GM13977 (cell line): ENCODE measurements at regions not wholly inside any gene's neighbourhood (a gene's known extent, or its start where the extent isn't known, plus 50 kb on each side); places are given as distances from the start of the nearest gene placed in this dataset.

Experiments
- DNase-seq: peaks from one replicate; pipeline ENCODE4 v3.0.0; 2012; ENCODE audit warnings: low spot score
- in situ Hi-C: fragments of 300-500 bp; cut with MboI; formaldehyde crosslinking; loops from one replicate; pipeline ENCODE4 v1.12.0; 2022; ENCODE audit warnings: low sequenced_read_pairs, low pct_unique_long_range_greater_than_20kb, mixed read lengths, inconsistent platforms; ENCODE audit not compliant: unreplicated experiment
- TF ChIP-seq, protein P1 (sequence below): IDR thresholded peaks from 2 replicates; pipeline ENCODE4 v1.5.1; 2012; ENCODE audit warnings: mild to moderate bottlenecking, control low read depth; ENCODE audit not compliant: insufficient read depth; ENCODE audit errors: extremely low read depth, missing control alignments

DNA sequence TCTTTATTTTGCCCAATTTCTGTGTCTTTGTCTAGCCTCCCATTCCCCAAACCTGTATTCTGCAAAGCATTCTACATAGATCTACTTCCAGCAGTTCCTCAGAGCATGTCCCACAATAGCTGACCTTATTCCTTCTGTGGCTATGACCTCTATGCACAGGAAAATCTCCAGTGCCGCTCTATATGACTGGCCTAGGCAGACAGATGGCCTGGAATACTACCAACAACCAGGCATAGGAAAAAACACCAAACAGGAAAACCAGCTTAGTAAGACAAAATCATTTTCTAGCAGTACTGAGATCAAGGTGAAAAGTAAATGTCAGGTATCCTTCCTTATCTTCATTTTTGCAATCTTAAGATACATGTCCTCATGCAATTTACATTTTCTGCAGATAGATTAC lies 1115.0 kb downstream of the IGSF11 start:
- no peak for DNase-seq
- in situ Hi-C loops: no loop called here
- TF ChIP-seq, protein P1, sequence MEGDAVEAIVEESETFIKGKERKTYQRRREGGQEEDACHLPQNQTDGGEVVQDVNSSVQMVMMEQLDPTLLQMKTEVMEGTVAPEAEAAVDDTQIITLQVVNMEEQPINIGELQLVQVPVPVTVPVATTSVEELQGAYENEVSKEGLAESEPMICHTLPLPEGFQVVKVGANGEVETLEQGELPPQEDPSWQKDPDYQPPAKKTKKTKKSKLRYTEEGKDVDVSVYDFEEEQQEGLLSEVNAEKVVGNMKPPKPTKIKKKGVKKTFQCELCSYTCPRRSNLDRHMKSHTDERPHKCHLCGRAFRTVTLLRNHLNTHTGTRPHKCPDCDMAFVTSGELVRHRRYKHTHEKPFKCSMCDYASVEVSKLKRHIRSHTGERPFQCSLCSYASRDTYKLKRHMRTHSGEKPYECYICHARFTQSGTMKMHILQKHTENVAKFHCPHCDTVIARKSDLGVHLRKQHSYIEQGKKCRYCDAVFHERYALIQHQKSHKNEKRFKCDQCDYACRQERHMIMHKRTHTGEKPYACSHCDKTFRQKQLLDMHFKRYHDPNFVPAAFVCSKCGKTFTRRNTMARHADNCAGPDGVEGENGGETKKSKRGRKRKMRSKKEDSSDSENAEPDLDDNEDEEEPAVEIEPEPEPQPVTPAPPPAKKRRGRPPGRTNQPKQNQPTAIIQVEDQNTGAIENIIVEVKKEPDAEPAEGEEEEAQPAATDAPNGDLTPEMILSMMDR: no peak

DNA sequence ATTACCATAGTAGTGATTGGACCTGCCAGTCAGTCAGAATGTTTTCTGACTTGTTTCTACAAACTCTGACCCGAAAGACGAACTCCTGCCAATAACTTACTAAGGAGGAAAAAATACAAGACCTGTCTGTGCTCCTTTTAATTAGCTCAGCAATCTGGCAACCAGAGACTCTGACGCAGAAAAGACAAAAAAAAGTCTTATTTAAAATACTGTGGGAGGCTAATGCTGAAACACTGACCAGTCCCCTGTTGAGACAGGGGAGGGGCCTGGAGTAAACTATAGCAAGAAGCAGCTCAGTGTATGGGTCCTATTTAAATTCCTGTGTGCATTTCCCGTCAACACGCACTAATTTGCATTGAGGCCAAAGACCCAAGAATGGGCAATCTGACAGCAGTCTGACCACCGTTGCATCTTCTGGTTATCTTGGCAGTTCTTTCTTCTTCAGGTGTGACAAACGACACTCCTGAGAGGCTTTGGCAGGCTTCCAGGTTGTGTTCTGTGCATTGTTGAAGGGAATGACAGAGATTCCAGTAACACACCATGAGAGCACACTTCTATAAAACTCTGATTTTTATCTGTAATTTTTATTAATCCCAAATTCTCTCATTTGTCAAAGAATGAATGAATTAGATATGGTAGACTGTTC lies 1114.3 kb downstream of the IGSF11 start:
- TF ChIP-seq, protein P1: no peak
- no peak for DNase-seq
- in situ Hi-C loops: no loop called here

DNA sequence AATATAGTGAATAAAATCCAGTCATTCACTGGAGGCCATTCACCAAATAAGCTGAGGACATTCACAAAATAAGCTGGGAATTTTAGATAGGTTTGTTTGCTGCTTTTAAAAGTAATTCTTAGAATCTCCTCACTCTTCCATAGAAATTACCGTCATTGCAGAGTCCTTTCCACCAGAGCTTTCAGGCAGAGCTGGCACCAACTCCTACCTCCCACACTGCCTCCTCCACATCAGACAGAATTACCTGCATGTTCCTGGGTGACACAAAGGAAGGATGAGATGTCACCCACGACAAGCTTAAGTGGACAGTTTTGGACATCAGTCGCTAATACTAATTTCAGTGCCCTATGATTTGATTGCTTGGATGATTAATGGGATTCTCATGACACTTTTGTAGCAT lies 1113.2 kb downstream of the IGSF11 start:
- TF ChIP-seq, protein P1: no peak
- in situ Hi-C loops: no loop called here
- no peak for DNase-seq

DNA sequence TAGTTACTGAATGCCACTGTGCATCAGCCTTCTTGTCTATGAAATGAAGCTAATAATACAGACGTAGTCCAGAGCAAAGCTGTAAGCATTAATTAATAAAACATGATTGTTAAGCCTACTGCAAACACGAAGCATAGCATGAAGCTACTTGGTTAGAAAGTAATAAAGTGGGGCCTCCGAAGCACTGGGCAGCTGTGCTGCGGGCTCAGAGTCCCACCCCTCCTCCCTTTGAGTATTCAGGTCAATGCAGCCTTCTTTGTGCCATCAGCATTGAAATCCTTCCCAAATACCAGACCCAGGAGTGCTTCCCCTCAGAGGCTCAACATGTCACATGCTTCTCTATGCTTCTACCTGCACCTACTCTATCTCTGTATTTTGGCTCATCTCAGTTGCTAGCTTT lies 1112.6 kb downstream of the IGSF11 start:
- in situ Hi-C loops: no loop called here
- DNase-seq: no peak
- TF ChIP-seq, protein P1: no peak

DNA sequence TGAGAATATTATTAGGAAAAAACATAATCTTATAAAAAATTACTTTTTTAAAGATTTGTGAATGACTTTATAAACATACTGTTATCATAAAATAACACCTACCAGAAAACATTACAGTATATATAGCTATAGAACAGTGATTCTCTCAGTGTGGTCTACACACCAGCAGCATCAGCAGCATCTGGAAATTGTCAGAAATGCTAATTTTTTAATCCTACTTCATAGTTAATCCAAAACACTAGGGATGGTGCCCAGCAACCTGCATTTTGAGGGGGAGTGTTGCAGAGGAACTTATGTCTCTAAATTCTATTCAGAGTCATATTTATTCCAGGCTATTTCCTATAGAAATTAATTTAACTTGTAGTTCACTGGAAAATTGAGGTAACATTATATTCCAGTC lies 1107.8 kb downstream of the IGSF11 start:
- in situ Hi-C loops: no loop called here
- TF ChIP-seq, protein P1: no peak
- DNase-seq: no peak

DNA sequence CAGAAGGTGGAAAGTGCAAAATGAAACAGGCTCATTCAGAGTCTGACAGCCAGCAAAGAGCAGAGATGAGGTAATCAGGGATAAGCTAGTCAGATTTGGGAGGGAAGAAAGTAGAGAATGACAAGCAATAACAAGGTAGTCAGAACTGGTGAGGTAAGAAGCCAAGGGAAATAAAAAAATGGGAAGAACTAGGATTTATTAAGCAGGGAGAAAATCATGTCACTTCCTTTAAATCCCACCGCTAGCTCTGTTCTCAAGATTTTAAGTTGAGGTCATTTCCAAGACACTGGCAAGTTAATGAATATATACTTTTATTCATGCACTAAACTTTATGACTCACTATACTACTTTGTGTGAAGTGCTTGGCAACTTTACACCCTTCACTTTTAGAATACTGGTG lies 1106.8 kb downstream of the IGSF11 start:
- DNase-seq: no peak
- in situ Hi-C loops: no loop called here

More for the DNA sequence above, 1106.8 kb downstream of the IGSF11 start:
- TF ChIP-seq, protein P1: no peak
